H1 (cell line): ENCODE measurements at regions not wholly inside any gene's neighbourhood (a gene's known extent, or its start where the extent isn't known, plus 50 kb on each side); places are given as distances from the start of the nearest gene placed in this dataset.

Experiments used
- EP300 ChIP-seq, 2 experiments: IDR thresholded peaks; 1 replicate in 1 of 2; 2 replicates in 1 of 2; pipeline ENCODE4 v1.6.1; 2011 to 2012; ENCODE audit warnings: low read depth in 2 of 2, low read length in 2 of 2, mild to moderate bottlenecking in 2 of 2, borderline replicate concordance in 1 of 2, inconsistent platforms in 1 of 2, moderate library complexity in 1 of 2
- EZH2 ChIP-seq: fragments of 200-600 bp; sonication (generic); IDR thresholded peaks from 2 replicates; pipeline ENCODE4 v1.7.1; 2012; ENCODE audit warnings: low read depth, mild to moderate bottlenecking, moderate library complexity, low read length, inconsistent platforms; ENCODE audit not compliant: severe bottlenecking
- RBBP5 ChIP-seq: IDR thresholded peaks from 2 replicates; pipeline ENCODE4 v1.7.1; 2012; ENCODE audit warnings: low read depth, mild to moderate bottlenecking, inconsistent platforms, low read length, moderate library complexity, borderline replicate concordance
- RFX5 ChIP-seq: IDR thresholded peaks from 2 replicates; pipeline ENCODE4 v1.6.1; 2011; ENCODE audit warnings: low read depth, low read length, improper control_type of control experiment, borderline replicate concordance
- SIN3A ChIP-seq, 2 experiments: IDR thresholded peaks in 1 of 2; conservative IDR thresholded peaks in 1 of 2; 2 replicates each; pipeline ENCODE4 v1.6.1; 2011 to 2012; ENCODE audit warnings: low read length in 2 of 2, improper control_type of control experiment in 1 of 2, low read depth in 1 of 2, mild to moderate bottlenecking in 1 of 2
- SIX5 ChIP-seq: IDR thresholded peaks from 2 replicates; pipeline ENCODE4 v1.6.1; 2011; ENCODE audit warnings: mild to moderate bottlenecking, low read depth, low read length
- TAF1 ChIP-seq: IDR thresholded peaks from 2 replicates; pipeline ENCODE4 v1.6.1; 2011; ENCODE audit warnings: mild to moderate bottlenecking, low read depth, low read length
- TF ChIP-seq, protein P1 (sequence below), 3 experiments: IDR thresholded peaks; 1 replicate in 2 of 3; 2 replicates in 1 of 3; pipeline versions ENCODE4 v1.5.1 to v1.6.1; 2011; ENCODE audit warnings: low read length in 3 of 3, mild to moderate bottlenecking in 3 of 3, inconsistent platforms in 2 of 3, low read depth in 1 of 3, moderate library complexity in 1 of 3; ENCODE audit not compliant: insufficient read depth in 1 of 3; ENCODE audit errors: control extremely low read depth in 1 of 3

DNA sequence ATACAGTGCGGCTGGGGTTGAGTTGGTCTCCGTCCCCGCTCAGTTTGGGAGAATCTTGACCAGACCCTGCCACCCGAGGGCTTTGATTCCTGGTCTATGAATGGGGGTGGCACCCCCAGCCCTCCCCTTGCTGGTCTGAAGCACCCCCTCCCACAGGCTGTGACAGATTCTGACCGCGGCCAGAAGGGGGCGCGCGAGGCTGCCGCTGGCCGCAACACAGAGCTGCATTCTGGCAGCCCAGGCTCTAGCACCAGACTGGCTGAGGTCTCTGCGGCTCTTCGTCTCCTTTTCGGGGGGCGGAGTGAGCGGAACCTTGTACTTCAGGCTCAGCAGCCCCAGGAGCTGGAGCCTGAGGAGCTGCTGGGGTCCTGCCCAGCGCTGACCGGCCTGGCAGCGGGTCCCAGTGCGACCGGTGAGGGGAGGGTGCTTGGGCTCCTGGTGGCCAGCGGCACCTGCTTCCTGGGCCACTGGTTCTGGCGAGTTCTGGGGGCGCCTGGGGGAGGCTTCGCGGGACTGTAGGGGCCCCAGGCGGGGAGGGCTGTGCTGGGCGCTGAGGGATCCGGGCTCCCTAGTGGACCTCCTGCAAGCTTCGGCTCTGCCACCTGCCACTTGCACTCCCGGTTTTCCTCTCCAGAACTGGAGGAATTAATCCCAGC lies 1011.6 kb downstream of the KCNJ18 start:
- TF ChIP-seq, protein P1, sequence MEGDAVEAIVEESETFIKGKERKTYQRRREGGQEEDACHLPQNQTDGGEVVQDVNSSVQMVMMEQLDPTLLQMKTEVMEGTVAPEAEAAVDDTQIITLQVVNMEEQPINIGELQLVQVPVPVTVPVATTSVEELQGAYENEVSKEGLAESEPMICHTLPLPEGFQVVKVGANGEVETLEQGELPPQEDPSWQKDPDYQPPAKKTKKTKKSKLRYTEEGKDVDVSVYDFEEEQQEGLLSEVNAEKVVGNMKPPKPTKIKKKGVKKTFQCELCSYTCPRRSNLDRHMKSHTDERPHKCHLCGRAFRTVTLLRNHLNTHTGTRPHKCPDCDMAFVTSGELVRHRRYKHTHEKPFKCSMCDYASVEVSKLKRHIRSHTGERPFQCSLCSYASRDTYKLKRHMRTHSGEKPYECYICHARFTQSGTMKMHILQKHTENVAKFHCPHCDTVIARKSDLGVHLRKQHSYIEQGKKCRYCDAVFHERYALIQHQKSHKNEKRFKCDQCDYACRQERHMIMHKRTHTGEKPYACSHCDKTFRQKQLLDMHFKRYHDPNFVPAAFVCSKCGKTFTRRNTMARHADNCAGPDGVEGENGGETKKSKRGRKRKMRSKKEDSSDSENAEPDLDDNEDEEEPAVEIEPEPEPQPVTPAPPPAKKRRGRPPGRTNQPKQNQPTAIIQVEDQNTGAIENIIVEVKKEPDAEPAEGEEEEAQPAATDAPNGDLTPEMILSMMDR (IDR thresholded peaks at IDR 0.05; ENCODE audit: control extremely low read depth in 1 of 3, insufficient read depth in 1 of 3, low read depth in 1 of 3, low read length in 3 of 3) = peak in 1 of 3 experiments; percentile 6; a peak in 1 of 4 replicates
- TF ChIP-seq SIN3A (conservative IDR thresholded peaks at IDR 0.05 in 1 of 2, IDR thresholded peaks at IDR 0.05 in 1 of 2; ENCODE audit: low read depth in 1 of 2, low read length in 2 of 2) (no peak), TAF1 (no peak), RFX5 (no peak), SIX5 (no peak), RBBP5 (no peak), EZH2 (no peak), EP300 (IDR thresholded peaks at IDR 0.05; ENCODE audit: borderline replicate concordance in 1 of 2, low read depth in 2 of 2, low read length in 2 of 2) (no peak)
